IMR-90 (cell line): ENCODE measurements at regions not wholly inside any gene's neighbourhood (a gene's known extent, or its start where the extent isn't known, plus 50 kb on each side); places are given as distances from the start of the nearest gene placed in this dataset.

Experiments
- ATAC-seq: fragments of 200-7000 bp; cut with Tn5 transposase; 2 replicates; pipeline ENCODE4 v1.9.1; 2020; ENCODE audit warnings: low read depth, mild to moderate bottlenecking, moderate library complexity
- BruUV-seq: library from RNA; stranded (reverse); fragments of 400-500 nt; replicated peaks from 2 replicates; lab custom pipeline; 2021; lab: Mats Ljungman, UMichigan
- CTCF ChIA-PET: fragments of 300-600 bp; formaldehyde crosslinking; extraction: SDS; loops from one replicate; lab custom pipeline; 2021; ENCODE audit warnings: antibody characterized with exemption; lab: Yijun Ruan, JAX
- POLR2A ChIA-PET: fragments of 300-600 bp; sonication (Branson Sonifier 250); formaldehyde crosslinking; loops from one replicate; lab custom pipeline; 2022; ENCODE audit warnings: antibody characterized with exemption; ENCODE audit not compliant: unreplicated experiment; lab: Charles Lee
- DNase-seq: peaks from one replicate; pipeline ENCODE4 v3.0.0; 2013
- H2AFZ ChIP-seq: replicated peaks from 2 replicates; pipeline ENCODE3; 2013; ENCODE audit warnings: low read length, mild to moderate bottlenecking; ENCODE audit not compliant: poor library complexity
- H2AK5ac ChIP-seq: 2 replicates; pipeline ENCODE4 v1.6.1; 2013; ENCODE audit warnings: low read depth, low read length, inconsistent platforms
- H2AK9ac ChIP-seq: replicated peaks from 2 replicates; pipeline ENCODE3; 2013; ENCODE audit warnings: mild to moderate bottlenecking, low read depth, low read length, moderate library complexity; ENCODE audit not compliant: poor library complexity
- H2BK120ac ChIP-seq: 2 replicates; pipeline ENCODE4 v1.6.1; 2013; ENCODE audit warnings: low read depth, low read length, inconsistent platforms
- H2BK15ac ChIP-seq: 3 replicates; pipeline ENCODE4 v1.6.1; 2013; ENCODE audit warnings: low read depth, low read length, inconsistent platforms
- H2BK20ac ChIP-seq: 2 replicates; pipeline ENCODE4 v1.6.1; 2013; ENCODE audit warnings: low read depth, mild to moderate bottlenecking, inconsistent platforms, low read length, moderate library complexity
- H2BK5ac ChIP-seq: 2 replicates; pipeline ENCODE4 v1.6.1; 2013; ENCODE audit warnings: mild to moderate bottlenecking, low read depth, low read length, inconsistent platforms; ENCODE audit not compliant: poor library complexity, severe bottlenecking
- H3K14ac ChIP-seq: replicated peaks from 2 replicates; pipeline ENCODE4 v1.6.1; 2013; ENCODE audit warnings: low read depth, low read length, inconsistent platforms
- H3K18ac ChIP-seq: 2 replicates; pipeline ENCODE4 v1.6.1; 2013; ENCODE audit warnings: low read depth, low read length, control low read depth
- H3K23ac ChIP-seq: 2 replicates; pipeline ENCODE4 v1.6.1; 2013; ENCODE audit warnings: low read depth, low read length, inconsistent platforms
- H3K27ac ChIP-seq: 2 replicates; pipeline ENCODE4 v1.5.1; 2013; ENCODE audit warnings: mild to moderate bottlenecking, control low read depth, low read length; ENCODE audit not compliant: insufficient read depth
- H3K27me3 ChIP-seq: 2 replicates; pipeline ENCODE4 v1.6.1; 2013; ENCODE audit warnings: low read length; ENCODE audit not compliant: control insufficient read depth, insufficient read depth
- H3K36me3 ChIP-seq: 2 replicates; pipeline ENCODE4 v1.6.1; 2013; ENCODE audit warnings: low read length, mixed read lengths; ENCODE audit not compliant: control insufficient read depth, insufficient read depth
- H3K4ac ChIP-seq: 2 replicates; pipeline ENCODE4 v1.6.1; 2013; ENCODE audit warnings: low read depth, low read length, inconsistent platforms
- H3K4me1 ChIP-seq: 2 replicates; pipeline ENCODE4 v1.6.1; 2013; ENCODE audit warnings: low read length, mixed read lengths; ENCODE audit not compliant: control insufficient read depth, insufficient read depth
- H3K4me2 ChIP-seq: 2 replicates; pipeline ENCODE4 v1.6.1; 2013; ENCODE audit warnings: low read depth, mild to moderate bottlenecking, control low read depth, low read length, moderate library complexity
- H3K4me3 ChIP-seq: 2 replicates; pipeline ENCODE4 v1.5.1; 2013; ENCODE audit warnings: low read depth, mild to moderate bottlenecking, control low read depth, low read length, moderate library complexity; ENCODE audit not compliant: insufficient read depth
- H3K56ac ChIP-seq: 2 replicates; pipeline ENCODE4 v1.6.1; 2013; ENCODE audit warnings: low read length, inconsistent platforms; ENCODE audit not compliant: insufficient read depth; ENCODE audit errors: extremely low read depth
- H3K79me1 ChIP-seq, 2 experiments: 2 replicates each; pipeline ENCODE4 v1.6.1; 2013; ENCODE audit warnings: low read length in 2 of 2, inconsistent platforms in 1 of 2, low read depth in 1 of 2
- H3K9ac ChIP-seq: 2 replicates; pipeline ENCODE4 v1.6.1; 2013; ENCODE audit warnings: low read depth, low read length, control low read depth
- H3K9me1 ChIP-seq: 2 replicates; pipeline ENCODE4 v1.6.1; 2013; ENCODE audit warnings: low read length, inconsistent platforms; ENCODE audit not compliant: insufficient read depth
- H3K9me3 ChIP-seq: 2 replicates; pipeline ENCODE4 v1.6.1; 2013; ENCODE audit warnings: low read length; ENCODE audit not compliant: control insufficient read depth, insufficient read depth
- H4K20me1 ChIP-seq: 2 replicates; pipeline ENCODE4 v1.6.1; 2013; ENCODE audit warnings: low read length, inconsistent platforms; ENCODE audit not compliant: insufficient read depth
- H4K5ac ChIP-seq: 2 replicates; pipeline ENCODE4 v1.6.1; 2013; ENCODE audit warnings: mild to moderate bottlenecking, low read depth, low read length, control low read depth
- H4K8ac ChIP-seq, 2 experiments: 2 replicates each; pipeline ENCODE4 v1.6.1; 2013; ENCODE audit warnings: low read depth in 2 of 2, low read length in 2 of 2, control low read depth in 1 of 2, inconsistent platforms in 1 of 2
- H4K91ac ChIP-seq: 2 replicates; pipeline ENCODE4 v1.6.1; 2013; ENCODE audit warnings: low read depth, low read length, inconsistent platforms; ENCODE audit not compliant: insufficient read depth
- RCOR1 ChIP-seq: IDR thresholded peaks from 2 replicates; pipeline ENCODE4 v1.6.1; 2012; ENCODE audit warnings: mild to moderate bottlenecking, low read length, improper control_type of control experiment; ENCODE audit not compliant: insufficient replicate concordance
- WGBS, 2 experiments: methylation state at CpG; one replicate each; pipeline versions ENCODE4 v1.1.5 to v1.1.7; 2013; ENCODE audit warnings: missing lambda C conversion rate in 2 of 2; ENCODE audit not compliant: insufficient read length in 1 of 2; ENCODE audit errors: extremely low coverage in 2 of 2; 5-methylcytosine and 5-hydroxymethylcytosine counted together
- dilution Hi-C: fragments of 300-500 bp; cut with HindIII; formaldehyde crosslinking; loops from one replicate; pipeline ENCODE4 v1.14.3; 2018; ENCODE audit warnings: low sequenced_read_pairs; ENCODE audit not compliant: unreplicated experiment
- in situ Hi-C: fragments of 300-500 bp; cut with MboI; formaldehyde crosslinking; loops from 3 replicates; pipeline ENCODE4 v1.14.3; 2019; ENCODE audit warnings: low sequenced_read_pairs, inconsistent platforms, mixed read lengths
- intact Hi-C: fragments of 100-400 bp; cut with micrococcal nuclease; formaldehyde crosslinking; loops from 2 replicates; pipeline ENCODE4 v1.10.0; 2022
- TF ChIP-seq, protein P1 (sequence below): fragments of 150-350 bp; IDR thresholded peaks from 2 replicates; pipeline ENCODE4 v1.6.1; 2017; ENCODE audit warnings: mild to moderate bottlenecking, antibody characterized with exemption, low read length, low read depth

DNA sequence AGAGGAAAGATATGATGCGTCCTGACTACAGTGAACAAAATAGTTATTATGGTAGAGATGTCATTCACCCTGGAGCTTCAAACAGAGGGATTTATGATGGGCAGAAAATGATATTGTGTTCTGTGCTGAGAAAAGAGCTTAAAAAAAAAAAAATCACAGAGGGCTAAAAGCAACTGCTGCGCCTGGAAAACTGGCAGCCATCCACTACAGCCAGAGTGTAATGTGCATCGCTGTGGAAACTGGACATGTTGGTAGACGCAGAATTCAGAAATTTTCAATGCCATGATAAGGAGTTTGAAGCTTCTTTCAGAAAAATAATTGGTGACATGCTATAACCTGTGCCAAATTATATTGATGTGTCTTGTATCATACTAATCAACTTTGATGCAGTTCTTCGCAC is 122.9 kb upstream of the SOX11 start:
- H3K4me3 ChIP-seq, result no peak overlapping the region
- ChIA-PET CTCF (no interaction called here), POLR2A (no interaction called here)
- WGBS, 2 experiments, result no CpG with 5 or more reads among the region's 5 CpGs
- H4K8ac ChIP-seq, result no peak overlapping the region
- H3K27me3 ChIP-seq, result no peaks in the 10 kb centered on the region; the same call in 1 of the 2 replicates
- no peak overlapping the region for H4K91ac ChIP-seq
- no peak for ATAC-seq
- no peak overlapping the region for H3K4me2 ChIP-seq
- no peaks in the 10 kb centered on the region for H3K36me3 ChIP-seq
- no peak overlapping the region for H3K27ac ChIP-seq
- dilution Hi-C loops (no loop called here), intact Hi-C loops (no loop called here), in situ Hi-C loops (no loop called here)
- no peak overlapping the region for H3K56ac ChIP-seq
- H2BK20ac ChIP-seq, result no peak overlapping the region
- H2AK5ac ChIP-seq, result no peak overlapping the region
- no peak overlapping the region for H3K18ac ChIP-seq
- no peaks in the 10 kb centered on the region for H4K20me1 ChIP-seq
- BruUV-seq, result no TSS peak
- no peaks in the 10 kb centered on the region for H3K4me1 ChIP-seq
- TF ChIP-seq RCOR1, result no peak
- TF ChIP-seq, protein P1, sequence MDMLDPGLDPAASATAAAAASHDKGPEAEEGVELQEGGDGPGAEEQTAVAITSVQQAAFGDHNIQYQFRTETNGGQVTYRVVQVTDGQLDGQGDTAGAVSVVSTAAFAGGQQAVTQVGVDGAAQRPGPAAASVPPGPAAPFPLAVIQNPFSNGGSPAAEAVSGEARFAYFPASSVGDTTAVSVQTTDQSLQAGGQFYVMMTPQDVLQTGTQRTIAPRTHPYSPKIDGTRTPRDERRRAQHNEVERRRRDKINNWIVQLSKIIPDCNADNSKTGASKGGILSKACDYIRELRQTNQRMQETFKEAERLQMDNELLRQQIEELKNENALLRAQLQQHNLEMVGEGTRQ, result no peak
- no peak overlapping the region for H3K9ac ChIP-seq
- no peaks in the 10 kb centered on the region for H3K9me1 ChIP-seq
- no peak overlapping the region for H3K23ac ChIP-seq
- H2AFZ ChIP-seq, result no peak overlapping the region
- no peaks in the 10 kb centered on the region for H3K79me1 ChIP-seq
- no peak for DNase-seq
- H3K9me3 ChIP-seq, result peaks cover 3% of the 10 kb centered on the region; the same call in 1 of the 2 replicates
- H2BK5ac ChIP-seq, result no peak overlapping the region
- no peak overlapping the region for H3K4ac ChIP-seq
- H3K14ac ChIP-seq, result no peak overlapping the region
- H2AK9ac ChIP-seq, result no peak overlapping the region
- no peak overlapping the region for H2BK15ac ChIP-seq
- H4K5ac ChIP-seq, result no peak overlapping the region
- H2BK120ac ChIP-seq, result no peak overlapping the region
